ENCODE measurements at regions not wholly inside any gene's neighbourhood (a gene's known extent, or its start where the extent isn't known, plus 50 kb on each side); places are given as distances from the start of the nearest gene placed in this dataset.
"Not testable (repeated sequence)": the region's sequence is repeated elsewhere in the genome, so short reads cannot be mapped to it uniquely, and the experiment has no call there.

GRCh38 chr4:149214301-149214700, 601.3 kb downstream of the IQCM start:
- Histone ChIP-seq H3K9me3 (peaks cover 11% of the 10 kb centered on the region), H3K27ac (no peak overlapping the region), H3K4me3 (no peak overlapping the region), H3K4me2 (no peak overlapping the region), H3K4me1 (no peaks in the 10 kb centered on the region), H3K27me3 (no peaks in the 10 kb centered on the region), H3K36me3 (no peaks in the 10 kb centered on the region), H3K9ac (no peak overlapping the region), H4K20me1 (no peaks in the 10 kb centered on the region)
- TF ChIP-seq Cebpa-rat (IDR thresholded peaks at IDR 0.05), result no peak

DNA sequence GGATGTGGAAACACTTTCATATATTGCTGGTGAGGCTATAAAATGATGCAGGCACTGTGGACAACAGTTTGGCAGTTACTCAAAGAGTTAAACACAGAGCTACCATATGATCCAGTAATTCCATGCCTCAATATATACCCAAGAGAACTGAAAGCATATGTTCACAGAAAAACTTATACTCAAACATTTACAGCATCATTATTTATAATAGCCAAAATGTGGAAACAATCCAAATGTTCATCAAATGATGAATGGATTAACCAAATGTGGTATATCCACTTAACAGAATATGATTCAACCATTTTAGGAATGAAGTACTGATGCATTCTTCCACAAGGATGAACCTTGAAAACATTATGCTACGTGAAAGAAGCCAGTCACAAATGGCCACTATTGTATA, 603.8 kb downstream of the IQCM start:
- H3K4me3 ChIP-seq, result no peak overlapping the region
- no peak overlapping the region for H3K9ac ChIP-seq
- no peak for TF ChIP-seq Cebpa-rat (IDR thresholded peaks at IDR 0.05)
- H3K36me3 ChIP-seq, result no peaks in the 10 kb centered on the region
- no peak overlapping the region for H3K4me2 ChIP-seq
- no peaks in the 10 kb centered on the region for H3K27me3 ChIP-seq
- no peaks in the 10 kb centered on the region for H4K20me1 ChIP-seq
- no peak overlapping the region for H3K27ac ChIP-seq
- H3K4me1 ChIP-seq, result no peaks in the 10 kb centered on the region
- no peaks in the 10 kb centered on the region for H3K9me3 ChIP-seq

DNA sequence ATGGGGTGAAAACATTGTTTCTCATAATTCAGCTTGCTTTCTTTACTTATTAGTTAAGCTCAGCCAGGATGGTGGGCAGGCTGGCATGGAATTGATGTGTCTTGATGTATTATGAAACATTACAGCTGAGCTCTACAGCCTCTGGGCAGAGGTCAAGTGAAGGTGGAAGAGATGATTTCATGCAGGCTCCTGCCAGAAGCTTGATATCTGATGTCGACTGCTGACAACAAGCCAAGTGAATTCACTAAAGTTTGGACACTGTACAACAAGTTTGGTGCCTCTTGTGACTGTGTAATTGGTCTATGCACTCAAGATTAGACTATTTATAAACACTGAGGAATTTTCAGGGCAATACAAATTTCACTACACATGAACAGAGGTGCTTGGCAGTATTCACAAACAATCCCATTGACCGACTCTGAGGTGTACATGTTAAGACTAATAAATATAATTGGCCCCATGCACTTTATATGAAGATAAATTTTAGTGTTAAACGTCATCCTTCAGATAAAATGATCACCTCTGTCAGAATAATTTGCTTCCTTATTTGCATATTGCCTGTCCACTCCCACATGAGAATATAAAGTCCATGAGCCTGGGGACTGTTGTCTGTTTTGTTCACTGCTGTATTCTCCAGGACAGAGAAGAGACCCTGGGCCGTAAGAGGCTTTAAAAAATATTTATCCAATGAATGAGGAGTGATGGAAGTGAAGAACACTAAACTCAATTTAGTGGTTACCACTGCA, 612.2 kb downstream of the IQCM start:
- Histone ChIP-seq H4K20me1 (no peaks in the 10 kb centered on the region), H3K9me3 (no peaks in the 10 kb centered on the region), H3K27ac (no peak overlapping the region), H3K4me1 (no peaks in the 10 kb centered on the region), H3K9ac (no peak overlapping the region), H3K36me3 (no peaks in the 10 kb centered on the region), H3K4me3 (no peak overlapping the region), H3K27me3 (no peaks in the 10 kb centered on the region), H3K4me2 (no peak overlapping the region)
- no peak for TF ChIP-seq Cebpa-rat (IDR thresholded peaks at IDR 0.05)

DNA sequence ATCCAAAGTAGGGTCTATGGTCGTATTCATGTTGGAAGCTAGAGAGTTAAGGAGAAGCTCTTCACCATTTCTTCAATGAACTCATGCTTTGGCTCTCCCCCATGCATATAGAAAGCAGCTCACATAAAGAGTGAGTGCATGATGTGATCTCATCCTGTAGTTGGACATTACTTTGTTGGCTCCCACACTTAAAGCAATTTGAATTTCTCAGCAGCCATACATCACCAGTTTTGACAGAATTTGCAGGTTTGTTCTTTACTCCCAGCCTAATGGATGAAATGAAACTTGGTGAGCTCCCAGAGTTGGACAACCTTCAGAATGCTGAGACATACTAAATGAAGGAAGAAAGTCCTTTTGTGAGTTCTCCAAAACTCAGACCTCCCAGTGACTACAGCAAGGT, 613.5 kb downstream of the IQCM start:
- H3K4me3 ChIP-seq, result no peak overlapping the region
- H3K27ac ChIP-seq, result no peak overlapping the region
- no peaks in the 10 kb centered on the region for H3K4me1 ChIP-seq
- no peak overlapping the region for H3K4me2 ChIP-seq
- TF ChIP-seq Cebpa-rat (IDR thresholded peaks at IDR 0.05), result no peak
- no peaks in the 10 kb centered on the region for H3K36me3 ChIP-seq
- H3K27me3 ChIP-seq, result no peaks in the 10 kb centered on the region
- no peaks in the 10 kb centered on the region for H4K20me1 ChIP-seq
- no peaks in the 10 kb centered on the region for H3K9me3 ChIP-seq
- no peak overlapping the region for H3K9ac ChIP-seq

GRCh38 chr4:149199594-149199993, 616.0 kb downstream of the IQCM start:
- H3K4me2 ChIP-seq, result no peak overlapping the region

GRCh38 chr4:149194061-149194460, 621.6 kb downstream of the IQCM start:
- Histone ChIP-seq H3K27me3 (no peaks in the 10 kb centered on the region), H3K4me3 (no peak overlapping the region), H3K9ac (no peak overlapping the region), H3K27ac (no peak overlapping the region), H3K4me2 (no peak overlapping the region), H3K4me1 (no peaks in the 10 kb centered on the region), H4K20me1 (no peaks in the 10 kb centered on the region), H3K36me3 (no peaks in the 10 kb centered on the region), H3K9me3 (no peaks in the 10 kb centered on the region)
- no peak for TF ChIP-seq Cebpa-rat (IDR thresholded peaks at IDR 0.05)

More at GRCh38 chr4:149199594-149199993, 616.0 kb downstream of the IQCM start:
- Histone ChIP-seq H3K4me3 (no peak overlapping the region), H3K27ac (no peak overlapping the region), H3K36me3 (no peaks in the 10 kb centered on the region), H3K9ac (no peak overlapping the region), H3K4me1 (no peaks in the 10 kb centered on the region), H3K9me3 (no peaks in the 10 kb centered on the region), H3K27me3 (no peaks in the 10 kb centered on the region), H4K20me1 (no peaks in the 10 kb centered on the region)
- no peak for TF ChIP-seq Cebpa-rat (IDR thresholded peaks at IDR 0.05)

DNA sequence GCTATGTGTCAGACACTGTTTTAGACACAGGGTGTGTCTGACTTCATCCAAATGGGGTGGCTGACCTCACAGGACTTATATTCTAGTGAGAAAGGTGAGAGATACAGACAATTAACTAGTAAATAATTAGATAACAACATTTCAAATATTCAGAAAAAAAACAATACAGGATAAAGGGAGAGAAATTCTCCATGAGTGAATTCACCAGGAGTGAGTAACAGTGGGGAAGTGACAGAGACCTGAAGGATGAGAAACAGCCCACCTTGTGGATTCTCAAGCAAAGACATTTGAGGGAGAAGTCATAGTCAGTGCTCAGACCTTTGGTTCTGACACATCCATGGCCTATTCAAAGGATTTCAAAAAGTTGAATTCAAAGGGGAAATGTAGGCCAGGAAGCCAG, 627.9 kb downstream of the IQCM start:
- no peaks in the 10 kb centered on the region for H3K9me3 ChIP-seq
- no peaks in the 10 kb centered on the region for H3K27me3 ChIP-seq
- TF ChIP-seq Cebpa-rat (IDR thresholded peaks at IDR 0.05), result no peak
- H3K4me2 ChIP-seq, result no peak overlapping the region
- no peaks in the 10 kb centered on the region for H4K20me1 ChIP-seq
- no peak overlapping the region for H3K27ac ChIP-seq
- H3K36me3 ChIP-seq, result no peaks in the 10 kb centered on the region
- no peaks in the 10 kb centered on the region for H3K4me1 ChIP-seq
- H3K9ac ChIP-seq, result no peak overlapping the region
- H3K4me3 ChIP-seq, result no peak overlapping the region

- Histone ChIP-seq H3K4me2 (no peak overlapping the region), H3K27me3 (no peaks in the 10 kb centered on the region), H4K20me1 (no peaks in the 10 kb centered on the region), H3K9me3 (no peaks in the 10 kb centered on the region), H3K27ac (no peak overlapping the region), H3K4me3 (no peak overlapping the region), H3K4me1 (0 out of 2 replicates have a peak, but pooled peaks cover 5% of the 10 kb centered on the region), H3K9ac (no peak overlapping the region), H3K36me3 (no peaks in the 10 kb centered on the region)
- TF ChIP-seq Cebpa-rat (IDR thresholded peaks at IDR 0.05), result no peak
Observed at GRCh38 chr4:149183638-149184037, 632.0 kb downstream of the IQCM start.

DNA sequence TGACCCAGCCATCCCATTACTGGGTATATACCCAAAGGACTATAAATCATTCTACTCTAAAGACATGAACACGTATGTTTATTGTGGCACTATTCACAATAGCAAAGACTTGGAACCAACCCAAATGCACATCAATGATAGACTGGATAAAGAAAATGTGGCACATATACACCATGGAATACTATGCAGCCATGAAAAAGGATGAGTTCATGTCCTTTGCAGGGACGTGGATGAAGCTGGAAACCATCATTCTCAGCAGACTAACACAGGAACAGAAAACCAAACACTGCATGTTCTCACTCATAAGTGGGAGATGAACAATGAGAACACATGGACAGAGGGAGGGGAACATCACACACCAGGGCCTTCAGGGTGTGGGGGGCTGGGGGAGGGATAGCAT, 634.2 kb downstream of the IQCM start:
- H3K9me3 ChIP-seq, H3K27me3 ChIP-seq: not testable (repeated sequence)

GRCh38 chr4:149176039-149176438, 639.6 kb downstream of the IQCM start:
- Histone ChIP-seq H3K4me2 (no peak overlapping the region), H3K9ac (no peak overlapping the region), H3K4me1 (0 out of 2 replicates have a peak, but pooled peaks cover 5% of the 10 kb centered on the region), H3K36me3 (no peaks in the 10 kb centered on the region), H3K9me3 (no peaks in the 10 kb centered on the region), H3K27ac (no peak overlapping the region), H3K27me3 (no peaks in the 10 kb centered on the region), H3K4me3 (no peak overlapping the region), H4K20me1 (no peaks in the 10 kb centered on the region)
- no peak for TF ChIP-seq Cebpa-rat (IDR thresholded peaks at IDR 0.05)

More for the DNA sequence above, 634.2 kb downstream of the IQCM start:
- H3K36me3 ChIP-seq, H3K9ac ChIP-seq, H3K4me3 ChIP-seq, H3K4me2 ChIP-seq, H3K4me1 ChIP-seq, H4K20me1 ChIP-seq, H3K27ac ChIP-seq: not testable (repeated sequence)

GRCh38 chr4:149175549-149175948, 640.1 kb downstream of the IQCM start:
- Histone ChIP-seq H3K4me3 (no peak overlapping the region), H3K9me3 (no peaks in the 10 kb centered on the region), H3K36me3 (no peaks in the 10 kb centered on the region), H4K20me1 (no peaks in the 10 kb centered on the region), H3K4me2 (no peak overlapping the region), H3K27ac (no peak overlapping the region), H3K27me3 (no peaks in the 10 kb centered on the region), H3K9ac (no peak overlapping the region), H3K4me1 (0 out of 2 replicates have a peak, but pooled peaks cover 5% of the 10 kb centered on the region)
- no peak for TF ChIP-seq Cebpa-rat (IDR thresholded peaks at IDR 0.05)
